Gastroesophageal sphincter (tissue), 4 donors: ENCODE measurements at regions not wholly inside any gene's neighbourhood (a gene's known extent, or its start where the extent isn't known, plus 50 kb on each side); places are given as distances from the start of the nearest gene placed in this dataset.

Source experiments
- ATAC-seq: fragments of 150-250 bp; one replicate; pipeline ENCODE4 v1.9.1; 2016; ENCODE audit warnings: mild to moderate bottlenecking, moderate library complexity
- H3K27ac ChIP-seq, 4 donors: fragments of 200-600 bp; sonication (generic) in 3 of 4; 1 replicate in 3 of 4; 2 replicates in 1 of 4; pipeline ENCODE4 v1.5.1; 2016 to 2019
- H3K27me3 ChIP-seq: fragments of 200-600 bp; sonication (generic); one replicate; pipeline ENCODE4 v1.5.1; 2019
- H3K36me3 ChIP-seq, 2 donors: fragments of 200-600 bp; sonication (generic); one replicate each; pipeline ENCODE4 v1.5.1; 2019; ENCODE audit warnings: control low read depth in 1 of 2
- H3K4me1 ChIP-seq, 3 donors: fragments of 200-600 bp; sonication (generic); 1 replicate in 2 of 3; 2 replicates in 1 of 3; pipeline ENCODE4 v1.5.1; 2016 to 2019; ENCODE audit warnings: control low read depth in 2 of 3
- H3K4me3 ChIP-seq, 2 donors: fragments of 200-600 bp; sonication (generic); one replicate each; pipeline ENCODE4 v1.5.1; 2019; ENCODE audit warnings: mild to moderate bottlenecking in 1 of 2, moderate library complexity in 1 of 2
- H3K9me3 ChIP-seq, 3 donors: fragments of 200-600 bp; sonication (generic); one replicate each; pipeline ENCODE4 v1.5.1; 2017 to 2019; ENCODE audit warnings: control low read depth in 2 of 3
- EP300 ChIP-seq: sonication (generic); formaldehyde crosslinking; IDR thresholded peaks from one replicate; pipeline ENCODE4 v1.6.1; 2017; ENCODE audit warnings: antibody characterized with exemption, mild to moderate bottlenecking
- POLR2A ChIP-seq, 2 donors: fragments of 450-650 bp; IDR thresholded peaks; one replicate each; pipeline ENCODE4 v1.6.1; 2017; ENCODE audit warnings: antibody characterized with exemption in 2 of 2, mild to moderate bottlenecking in 2 of 2, moderate library complexity in 1 of 2
- POLR2AphosphoS5 ChIP-seq: sonication (generic); formaldehyde crosslinking; IDR thresholded peaks from one replicate; pipeline ENCODE4 v1.6.1; 2017; ENCODE audit warnings: antibody characterized with exemption
- WGBS, 2 donors: methylation state at CpG; one replicate each; pipeline ENCODE4 v1.1.5; 2018; ENCODE audit warnings: low coverage in 1 of 2; 5-methylcytosine and 5-hydroxymethylcytosine counted together
- TF ChIP-seq, protein P1 (sequence below), 4 experiments: fragments of 200-600 bp in 2 of 4; fragments of 450-650 bp in 2 of 4; sonication (generic) in 1 of 4; IDR thresholded peaks; one replicate each; pipeline ENCODE4 v1.5.1; 2017 to 2019; ENCODE audit warnings: antibody characterized with exemption in 4 of 4, mild to moderate bottlenecking in 2 of 4, moderate library complexity in 2 of 4

- TF ChIP-seq EP300 = no peak
- TF ChIP-seq POLR2AphosphoS5 = no peak
- no peak for TF ChIP-seq POLR2A (IDR thresholded peaks at IDR 0.05)
- TF ChIP-seq, protein P1, sequence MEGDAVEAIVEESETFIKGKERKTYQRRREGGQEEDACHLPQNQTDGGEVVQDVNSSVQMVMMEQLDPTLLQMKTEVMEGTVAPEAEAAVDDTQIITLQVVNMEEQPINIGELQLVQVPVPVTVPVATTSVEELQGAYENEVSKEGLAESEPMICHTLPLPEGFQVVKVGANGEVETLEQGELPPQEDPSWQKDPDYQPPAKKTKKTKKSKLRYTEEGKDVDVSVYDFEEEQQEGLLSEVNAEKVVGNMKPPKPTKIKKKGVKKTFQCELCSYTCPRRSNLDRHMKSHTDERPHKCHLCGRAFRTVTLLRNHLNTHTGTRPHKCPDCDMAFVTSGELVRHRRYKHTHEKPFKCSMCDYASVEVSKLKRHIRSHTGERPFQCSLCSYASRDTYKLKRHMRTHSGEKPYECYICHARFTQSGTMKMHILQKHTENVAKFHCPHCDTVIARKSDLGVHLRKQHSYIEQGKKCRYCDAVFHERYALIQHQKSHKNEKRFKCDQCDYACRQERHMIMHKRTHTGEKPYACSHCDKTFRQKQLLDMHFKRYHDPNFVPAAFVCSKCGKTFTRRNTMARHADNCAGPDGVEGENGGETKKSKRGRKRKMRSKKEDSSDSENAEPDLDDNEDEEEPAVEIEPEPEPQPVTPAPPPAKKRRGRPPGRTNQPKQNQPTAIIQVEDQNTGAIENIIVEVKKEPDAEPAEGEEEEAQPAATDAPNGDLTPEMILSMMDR (IDR thresholded peaks at IDR 0.05) = no peak
- no peak overlapping the region for H3K4me3 ChIP-seq
- no peak overlapping the region for H3K27ac ChIP-seq
- H3K27me3 ChIP-seq = peaks cover 11% of the 10 kb centered on the region
- no peaks in the 10 kb centered on the region for H3K4me1 ChIP-seq
- ATAC-seq = no peak
- WGBS, 2 donors = 80 to 100% methylated on average over 1 to 4 of the region's 10 CpGs
- H3K36me3 ChIP-seq = no peaks in the 10 kb centered on the region
- no peaks in the 10 kb centered on the region for H3K9me3 ChIP-seq
These were observed 995.2 kb upstream of the TMEM132C start for GRCh38 chr12:127271776-127272175.

DNA sequence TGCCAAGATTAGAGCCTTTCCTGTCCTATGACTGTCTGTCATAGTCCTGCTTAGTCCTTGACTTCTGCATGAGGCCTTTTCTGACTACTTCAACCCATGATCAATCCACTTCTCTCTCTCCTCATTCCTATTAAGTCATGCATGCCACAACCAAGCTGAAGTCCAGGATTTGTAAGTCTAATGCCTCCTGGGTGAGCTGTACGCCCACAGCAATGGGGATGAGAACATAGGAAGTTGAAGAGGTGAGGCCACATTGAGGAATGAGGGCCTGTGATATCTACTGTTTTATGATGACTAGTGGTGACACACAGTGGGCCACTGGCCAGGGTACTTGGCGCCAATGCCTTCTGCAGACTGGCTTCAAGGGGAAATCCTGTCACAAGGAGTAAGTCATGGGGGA lies 994.1 kb upstream of the TMEM132C start:
- Histone ChIP-seq H3K9me3 (no peaks in the 10 kb centered on the region), H3K4me3 (no peak overlapping the region), H3K36me3 (no peaks in the 10 kb centered on the region), H3K27me3 (peaks cover 13% of the 10 kb centered on the region), H3K27ac (no peak overlapping the region), H3K4me1 (no peaks in the 10 kb centered on the region)
- WGBS, 2 donors = 100% methylated on average over 1 of the region's 2 CpGs; no CpG with 5 or more reads in 1 of the 2 donors
- TF ChIP-seq POLR2A (IDR thresholded peaks at IDR 0.05) = no peak
- TF ChIP-seq POLR2AphosphoS5 = no peak
- TF ChIP-seq, protein P1 (IDR thresholded peaks at IDR 0.05) = no peak
- no peak for TF ChIP-seq EP300
- ATAC-seq = no peak

- Histone ChIP-seq H3K4me3 (no peak overlapping the region), H3K9me3 (no peaks in the 10 kb centered on the region), H3K27ac (no peak overlapping the region), H3K36me3 (no peaks in the 10 kb centered on the region), H3K4me1 (no peaks in the 10 kb centered on the region), H3K27me3 (peaks cover 21% of the 10 kb centered on the region)
- no peak for ATAC-seq
- TF ChIP-seq, protein P1 (IDR thresholded peaks at IDR 0.05) = no peak
- TF ChIP-seq POLR2AphosphoS5 = no peak
- TF ChIP-seq POLR2A (IDR thresholded peaks at IDR 0.05) = no peak
- no peak for TF ChIP-seq EP300
- 94 to 97% methylated on average over 3 of the region's 3 CpGs for WGBS, 2 donors
These were observed 993.3 kb upstream of the TMEM132C start for GRCh38 chr12:127273626-127274025.

- no peaks in the 10 kb centered on the region for H3K36me3 ChIP-seq
- H3K4me1 ChIP-seq = peaks cover 0 to 2% (median 0%) of the 10 kb centered on the region in 3 donors
- no peaks in the 10 kb centered on the region for H3K9me3 ChIP-seq
- no peak for ATAC-seq
- H3K27ac ChIP-seq = no peak overlapping the region
- TF ChIP-seq POLR2AphosphoS5 (no peak), POLR2A (IDR thresholded peaks at IDR 0.05) (no peak), EP300 (no peak)
- TF ChIP-seq, protein P1 (IDR thresholded peaks at IDR 0.05) = no peak
- 83 to 91% methylated on average over 4 of the region's 4 CpGs for WGBS, 2 donors
- no peak overlapping the region for H3K4me3 ChIP-seq
- peaks cover 38% of the 10 kb centered on the region for H3K27me3 ChIP-seq
These were observed 991.6 kb upstream of the TMEM132C start for GRCh38 chr12:127275416-127275815.

- ATAC-seq = no peak
- H3K4me1 ChIP-seq = peaks cover 0 to 6% (median 0%) of the 10 kb centered on the region in 3 donors
- H3K27me3 ChIP-seq = peaks cover 45% of the 10 kb centered on the region
- no peaks in the 10 kb centered on the region for H3K9me3 ChIP-seq
- no peak overlapping the region for H3K4me3 ChIP-seq
- no peaks in the 10 kb centered on the region for H3K36me3 ChIP-seq
- H3K27ac ChIP-seq = no peak overlapping the region
- TF ChIP-seq POLR2A (IDR thresholded peaks at IDR 0.05) (no peak), EP300 (no peak), POLR2AphosphoS5 (no peak)
- TF ChIP-seq, protein P1 (IDR thresholded peaks at IDR 0.05) = no peak
- 52 to 61% methylated on average over 4 of the region's 7 CpGs for WGBS, 2 donors
These were observed 989.1 kb upstream of the TMEM132C start for GRCh38 chr12:127277882-127278281.
